ENCODE measurements at regions not wholly inside any gene's neighbourhood (a gene's known extent, or its start where the extent isn't known, plus 50 kb on each side); places are given as distances from the start of the nearest gene placed in this dataset.

DNA sequence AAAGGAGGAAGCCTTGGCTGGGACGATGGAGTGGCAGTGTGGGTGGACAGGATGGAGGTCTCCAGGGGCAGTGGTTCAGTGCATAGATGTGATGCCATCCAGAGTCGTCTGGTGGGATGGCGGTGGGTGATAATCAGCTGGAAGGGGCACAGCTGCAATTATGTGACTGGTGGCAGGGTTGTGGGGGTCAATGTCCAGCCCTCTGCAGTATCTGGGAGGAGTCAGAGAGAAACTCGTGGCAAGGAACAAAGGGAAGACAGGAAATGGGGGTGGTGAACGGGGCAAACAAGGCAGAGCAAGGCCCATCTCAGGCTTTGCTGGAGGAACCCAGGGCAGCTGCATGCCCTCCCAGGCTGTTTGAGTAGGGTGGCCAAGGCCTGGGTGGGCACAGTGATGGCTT lies 118.3 kb upstream of the USP24 start:
- DNase-seq = no peak

DNA sequence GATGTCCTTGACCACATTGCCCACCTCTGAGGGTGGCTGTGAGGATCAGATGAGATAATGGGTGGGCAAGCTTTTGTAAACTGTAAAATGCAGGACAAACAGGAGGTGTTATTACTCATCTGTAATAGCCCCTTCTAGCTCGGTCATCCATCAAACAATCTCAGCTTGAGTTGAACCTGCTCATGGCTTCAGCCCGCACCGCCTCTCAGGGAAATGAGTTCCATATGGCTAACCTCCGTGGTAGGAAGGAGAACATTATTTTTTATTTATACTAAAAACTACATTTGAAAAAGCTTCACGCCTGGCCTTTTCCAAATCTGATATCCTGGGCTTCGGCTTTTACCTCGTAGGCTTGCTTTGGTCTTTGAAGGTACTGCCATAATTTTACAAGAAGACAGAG lies 116.2 kb upstream of the USP24 start:
- DNase-seq = no peak

DNA sequence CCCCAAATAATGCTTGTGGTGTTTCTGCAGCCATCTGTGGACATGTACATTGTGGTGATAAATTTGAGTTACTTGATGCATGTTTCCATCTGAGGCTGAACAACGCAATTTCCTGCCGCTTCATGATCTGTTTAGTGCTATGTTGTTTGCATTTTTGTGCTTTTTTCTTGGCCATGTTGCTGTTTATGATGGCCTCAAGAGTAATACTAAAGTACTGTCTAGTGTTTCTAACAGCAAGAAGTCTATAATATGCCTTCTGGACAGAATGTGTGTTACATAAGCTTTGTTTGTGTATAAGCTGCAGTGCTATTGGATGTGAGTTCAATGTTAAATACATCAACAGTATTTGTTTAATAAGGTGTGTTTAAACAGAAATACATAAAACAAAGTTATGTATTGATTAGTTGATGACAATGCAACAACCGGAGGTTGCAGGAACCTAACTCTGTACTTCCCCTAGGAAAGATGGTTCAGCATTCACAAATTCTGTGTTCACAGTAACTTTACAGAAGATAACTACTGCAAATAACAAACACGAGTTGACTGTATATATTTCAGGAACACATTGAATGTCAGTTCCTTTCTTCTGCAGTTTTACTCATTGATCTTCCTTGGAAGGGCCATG lies 114.8 kb upstream of the USP24 start:
- no peak for DNase-seq

DNA sequence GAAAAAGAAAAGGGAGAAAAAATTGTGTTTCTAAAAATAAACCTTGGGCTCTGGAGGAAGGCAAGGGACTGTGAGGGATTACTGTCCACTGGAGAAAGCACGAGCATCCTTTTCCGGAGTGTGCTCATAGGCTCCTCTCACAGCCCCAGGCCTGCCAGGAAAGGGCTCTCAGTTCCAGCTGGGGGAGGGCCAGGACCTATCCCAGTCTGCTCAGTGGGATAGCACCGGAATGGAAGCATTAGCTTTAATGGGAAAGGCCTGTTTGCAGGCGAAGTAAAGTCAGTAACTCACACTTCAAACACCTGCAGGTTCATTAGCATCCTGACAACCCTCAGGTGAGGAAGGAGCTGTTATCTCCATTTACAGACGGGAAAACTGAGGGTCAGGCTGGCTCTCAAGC lies 113.9 kb upstream of the USP24 start:
- DNase-seq = no peak

DNA sequence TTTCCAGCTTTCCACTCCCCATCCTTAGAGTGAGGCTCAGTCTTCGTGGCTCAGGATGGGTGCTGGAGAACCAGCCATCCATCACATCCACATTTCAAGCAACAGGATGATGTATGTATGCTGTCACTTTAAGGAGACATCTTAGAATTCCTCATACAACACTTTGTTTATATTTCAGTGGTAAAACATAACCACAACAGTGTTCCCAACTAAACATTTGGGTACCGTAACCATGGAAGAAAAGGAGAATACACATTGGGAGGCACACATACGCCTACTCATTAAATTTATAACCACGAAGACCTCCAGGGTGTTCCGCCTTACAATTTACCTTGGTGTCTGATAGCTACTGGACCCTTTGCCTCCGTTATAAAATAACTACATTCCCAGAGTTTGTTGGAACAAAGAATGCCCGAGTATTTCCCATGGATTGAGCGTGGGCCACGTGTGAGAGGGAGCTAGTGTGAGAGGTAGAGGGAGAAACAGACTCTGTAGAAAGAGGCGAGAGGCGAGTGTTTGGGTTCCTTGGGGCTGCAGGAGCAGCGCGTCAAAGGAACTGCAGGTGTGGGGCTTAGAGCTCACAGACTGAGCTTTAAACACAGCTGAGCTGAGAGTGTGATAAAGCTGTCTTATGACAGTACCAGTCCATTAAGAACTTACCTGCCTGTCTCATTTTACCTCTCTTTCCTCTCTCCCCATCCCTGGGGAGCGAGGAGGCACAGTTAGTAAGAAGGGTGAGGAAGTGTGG lies 111.5 kb upstream of the USP24 start:
- DNase-seq = no peak

DNA sequence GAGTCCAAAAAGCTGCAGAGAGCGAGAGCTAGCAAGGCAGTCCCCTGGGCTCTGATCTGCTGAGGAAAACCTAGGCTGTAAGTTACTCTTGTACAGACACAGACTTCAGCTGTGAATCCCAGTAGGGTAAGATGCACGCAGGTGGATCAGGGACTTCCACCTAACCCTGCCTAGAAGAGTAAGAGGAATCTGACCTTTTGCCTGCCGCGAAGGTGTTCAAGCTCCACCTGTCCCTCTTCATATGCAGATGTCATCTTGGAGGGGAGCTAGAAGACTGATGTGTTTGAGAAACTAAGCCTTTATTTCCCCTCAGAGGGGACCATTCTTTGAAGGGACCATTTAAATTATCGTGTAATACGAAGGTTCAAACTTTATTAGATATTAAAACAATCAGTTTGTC lies 108.6 kb upstream of the USP24 start:
- no peak for DNase-seq

DNA sequence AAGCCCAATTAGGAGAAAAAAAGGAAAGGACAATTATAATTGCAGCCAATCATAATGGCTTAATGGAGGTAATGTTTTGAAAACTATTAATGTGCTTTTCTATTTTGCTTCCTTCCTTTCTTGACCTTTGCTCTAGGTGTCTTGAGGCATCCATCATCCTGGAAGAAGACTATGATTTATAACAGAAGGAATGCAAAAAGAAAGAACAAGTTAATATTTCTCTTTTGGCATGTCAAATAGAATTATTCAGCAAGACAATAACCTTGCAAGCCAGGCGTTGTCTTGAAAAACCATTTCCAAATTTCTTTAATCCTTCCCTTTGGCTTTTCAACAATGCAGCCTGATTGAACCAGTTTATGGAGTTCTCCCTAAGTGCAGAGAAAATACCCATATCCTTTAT lies 107.7 kb upstream of the USP24 start:
- DNase-seq = no peak

DNA sequence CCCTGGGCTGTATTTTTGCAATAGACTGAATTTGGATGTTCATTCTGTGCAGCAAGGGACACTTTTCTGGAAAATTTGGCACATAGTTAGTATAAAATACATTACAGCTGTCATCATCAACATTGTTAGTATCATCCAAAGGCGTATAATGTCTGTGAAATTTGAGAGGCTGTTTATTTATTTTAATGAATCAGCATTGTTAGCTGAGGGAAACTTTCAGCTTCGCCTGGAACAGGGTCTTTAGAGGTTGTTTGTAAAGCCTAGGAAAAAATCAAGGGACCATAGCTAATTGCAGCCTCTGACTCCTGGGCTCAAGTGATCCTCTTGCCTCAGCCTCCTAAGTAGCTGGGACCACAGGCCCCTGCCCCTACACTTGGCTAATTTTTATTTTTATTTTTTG lies 106.8 kb upstream of the USP24 start:
- DNase-seq = no peak

DNA sequence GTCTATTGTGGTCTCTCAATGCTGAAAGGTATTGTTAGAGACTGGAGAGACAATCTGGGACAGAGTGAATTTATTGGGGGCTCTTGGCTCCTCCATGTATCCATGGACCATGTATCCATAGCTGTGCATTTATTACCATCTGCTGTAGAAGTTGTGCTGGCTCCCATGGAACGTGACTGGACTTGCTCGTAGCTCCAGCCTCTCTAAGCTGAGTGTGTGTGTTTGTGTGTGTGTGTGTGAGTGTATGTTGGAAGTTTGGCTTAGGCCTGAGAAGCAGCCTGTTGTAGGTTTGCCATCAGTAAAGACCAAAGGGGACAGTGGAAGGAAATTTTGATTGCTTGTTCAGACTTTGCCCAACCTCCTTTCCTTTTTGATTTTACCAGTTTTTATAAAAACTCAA lies 105.7 kb upstream of the USP24 start:
- DNase-seq = no peak

DNA sequence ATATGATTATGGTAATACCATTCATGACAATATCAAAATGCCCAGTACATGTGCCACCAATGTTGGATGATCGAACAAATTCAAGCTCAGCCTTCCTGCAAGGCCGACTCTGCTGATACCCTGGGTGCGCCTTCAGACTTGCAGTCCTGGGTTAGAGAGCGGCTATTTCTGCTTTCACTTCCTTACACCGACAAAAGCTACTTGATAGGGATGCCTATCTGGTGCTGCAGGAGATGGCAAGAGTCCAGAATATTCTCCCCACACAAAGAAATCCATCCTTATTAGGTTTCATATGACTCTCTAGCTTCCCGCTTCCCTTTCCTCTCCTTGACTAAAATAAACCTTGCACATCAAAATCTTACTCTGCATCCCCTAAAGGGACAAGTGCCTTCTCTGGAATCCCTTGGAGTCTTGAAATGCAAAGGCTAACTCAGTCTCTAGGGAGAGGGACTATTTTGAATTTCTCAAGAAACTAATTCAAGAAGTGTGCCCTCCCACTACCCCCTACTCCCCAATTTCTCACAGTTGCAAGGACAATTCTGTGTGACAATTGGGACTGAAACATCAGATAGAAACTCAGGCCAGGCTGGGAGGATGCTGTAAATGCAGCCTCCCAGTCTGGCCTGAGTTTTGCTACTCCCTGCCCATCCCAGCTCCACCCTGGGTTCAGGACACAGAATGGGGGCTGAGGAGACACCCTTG lies 103.1 kb upstream of the USP24 start:
- no peak for DNase-seq

DNA sequence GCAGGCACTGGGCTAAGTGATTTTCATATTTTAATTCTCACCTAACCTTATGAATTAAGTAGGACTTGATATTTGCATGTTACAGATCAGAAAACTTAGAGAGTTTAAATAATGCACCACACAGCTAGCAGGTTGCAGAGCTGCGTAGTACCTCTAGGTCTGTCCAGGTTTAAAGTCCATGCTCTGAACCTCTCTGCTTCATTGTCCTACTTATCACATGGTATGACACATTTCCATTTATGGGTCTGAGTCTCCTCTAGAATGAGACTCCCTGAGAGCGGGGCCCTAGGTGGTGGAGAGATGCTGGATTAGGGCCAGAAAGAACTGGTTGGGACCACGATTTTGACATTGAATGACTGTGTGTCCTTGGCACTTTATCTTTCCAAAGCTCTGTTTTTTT lies 102.5 kb upstream of the USP24 start:
- DNase-seq = peak; percentile 81

DNA sequence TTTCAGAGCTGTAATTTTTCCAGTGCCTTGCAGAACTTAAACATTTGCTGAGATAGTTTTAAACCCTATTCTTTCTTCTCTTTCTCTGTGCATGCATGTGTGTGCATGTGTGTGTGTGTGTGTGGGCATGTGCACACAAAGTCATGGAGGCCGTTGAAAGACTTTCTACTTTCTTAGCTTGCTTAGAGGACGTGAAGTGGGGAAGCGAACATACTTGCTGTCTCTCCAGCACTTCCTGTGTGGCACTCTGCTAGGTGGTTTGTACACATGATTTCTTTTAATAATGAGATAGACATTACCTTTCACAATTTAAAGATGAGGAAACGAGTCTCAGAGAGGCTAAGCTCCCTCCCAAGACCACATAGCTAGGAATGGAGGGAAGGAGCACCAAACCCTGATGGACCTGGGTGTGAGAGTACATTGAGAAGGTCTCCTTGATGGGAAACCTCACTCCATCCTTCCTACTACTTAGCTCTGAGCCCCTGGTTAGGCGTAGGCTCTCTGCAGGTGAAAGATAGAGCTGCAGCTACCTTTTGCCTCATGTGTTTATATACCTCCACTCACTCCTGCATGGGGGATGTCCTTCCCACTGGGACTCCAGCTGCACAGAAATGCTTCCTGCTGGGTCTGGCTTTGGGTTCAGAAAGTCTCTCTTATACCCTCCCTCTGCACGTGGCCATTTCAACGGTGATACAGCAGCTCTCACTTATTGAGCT lies 101.9 kb upstream of the USP24 start:
- no peak for DNase-seq

DNA sequence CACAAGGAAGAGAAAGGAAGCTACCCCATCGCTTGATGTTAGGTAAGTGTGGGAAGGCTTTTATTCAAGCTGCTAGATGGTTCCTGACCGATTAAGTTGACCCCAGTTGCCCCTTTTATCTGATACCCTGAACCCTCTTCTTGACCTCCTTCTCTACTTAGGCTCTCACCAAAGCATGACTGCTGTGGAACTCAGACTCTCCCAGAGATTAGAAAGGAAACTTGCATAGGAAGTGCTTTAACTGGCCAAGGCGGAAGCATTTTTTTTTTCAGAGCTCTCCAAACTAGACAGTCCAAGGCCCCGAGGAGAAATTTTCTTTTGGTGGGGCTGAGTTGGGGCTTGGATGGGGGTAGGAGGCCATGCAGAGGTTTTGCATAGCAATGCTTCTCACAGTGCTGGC lies 101.3 kb upstream of the USP24 start:
- DNase-seq = no peak

DNA sequence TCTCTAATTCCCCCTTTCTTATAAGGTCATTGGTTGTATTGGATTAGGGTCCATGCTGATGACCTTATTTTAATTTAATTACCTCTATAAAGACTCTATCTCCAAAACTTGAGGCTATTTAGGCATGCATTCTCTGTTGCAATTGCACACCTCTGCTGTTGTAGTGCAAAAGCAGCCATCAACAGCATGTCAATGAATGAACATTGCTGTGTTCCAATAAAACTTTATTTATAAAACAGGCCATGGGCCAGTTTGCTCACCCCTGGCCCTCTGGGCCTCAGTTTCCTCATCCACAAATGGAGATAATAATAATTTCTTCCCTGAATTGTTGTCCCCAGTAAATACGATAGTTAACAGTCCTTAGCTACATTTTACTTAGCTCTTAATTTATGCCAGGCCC lies 100.4 kb upstream of the USP24 start:
- no peak for DNase-seq

DNA sequence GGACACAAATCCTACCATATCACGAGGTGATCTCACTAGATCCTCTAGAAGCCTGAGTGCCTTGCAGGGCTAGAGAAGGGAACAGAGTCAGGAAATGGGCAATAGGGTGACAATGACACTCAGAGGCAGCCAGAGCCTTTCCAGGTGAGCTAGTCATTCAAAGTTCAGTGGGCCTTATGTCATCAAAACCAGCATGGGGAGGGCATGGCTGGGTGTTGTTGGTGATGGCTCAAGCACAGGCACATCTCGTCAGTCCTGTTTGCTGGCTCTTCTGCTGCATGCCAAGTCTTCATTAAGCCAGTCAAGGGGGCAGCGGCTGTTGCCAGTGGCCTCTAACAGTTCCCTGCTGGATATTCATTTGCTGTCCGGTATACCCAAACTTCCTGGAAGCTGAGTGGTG lies 99.6 kb upstream of the USP24 start:
- DNase-seq = no peak

DNA sequence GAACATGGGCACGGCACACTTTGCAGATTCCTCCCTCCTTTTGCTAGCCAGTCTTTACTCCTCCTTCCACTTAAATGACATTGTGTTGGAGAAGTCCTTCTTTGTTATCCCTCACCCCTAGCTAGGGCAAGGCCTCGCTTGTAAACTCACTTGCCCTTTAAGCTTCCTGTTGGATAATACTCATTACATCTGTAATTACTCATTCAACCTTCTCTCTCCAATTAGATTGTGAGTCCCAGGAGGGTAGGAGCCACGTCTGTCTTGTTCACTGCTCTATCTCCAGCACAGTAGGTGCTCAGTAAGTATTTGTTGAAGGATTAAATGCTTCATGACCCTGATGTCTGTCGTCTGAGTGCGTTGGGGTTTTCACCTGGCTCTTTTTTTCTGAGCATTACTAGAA lies 98.7 kb upstream of the USP24 start:
- no peak for DNase-seq

DNA sequence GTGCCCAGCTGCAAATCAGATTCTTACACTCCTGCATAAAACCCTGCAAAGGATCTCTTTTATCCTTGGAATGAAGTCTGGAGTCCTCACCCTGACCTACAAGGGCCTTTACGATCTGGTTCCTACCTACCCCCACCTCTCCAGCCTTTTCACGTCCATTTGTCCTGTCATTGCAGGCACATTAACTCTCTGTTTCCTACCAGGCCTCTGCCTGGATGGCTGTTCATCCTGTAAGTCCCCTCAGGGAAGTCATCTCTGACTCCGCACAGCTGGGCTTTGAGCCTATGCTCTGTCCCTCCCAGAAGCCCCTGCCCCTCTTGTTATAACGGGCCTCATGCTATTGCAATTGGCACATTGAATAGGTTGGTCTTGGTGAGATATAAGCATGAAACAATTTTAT lies 96.8 kb upstream of the USP24 start:
- DNase-seq = no peak

DNA sequence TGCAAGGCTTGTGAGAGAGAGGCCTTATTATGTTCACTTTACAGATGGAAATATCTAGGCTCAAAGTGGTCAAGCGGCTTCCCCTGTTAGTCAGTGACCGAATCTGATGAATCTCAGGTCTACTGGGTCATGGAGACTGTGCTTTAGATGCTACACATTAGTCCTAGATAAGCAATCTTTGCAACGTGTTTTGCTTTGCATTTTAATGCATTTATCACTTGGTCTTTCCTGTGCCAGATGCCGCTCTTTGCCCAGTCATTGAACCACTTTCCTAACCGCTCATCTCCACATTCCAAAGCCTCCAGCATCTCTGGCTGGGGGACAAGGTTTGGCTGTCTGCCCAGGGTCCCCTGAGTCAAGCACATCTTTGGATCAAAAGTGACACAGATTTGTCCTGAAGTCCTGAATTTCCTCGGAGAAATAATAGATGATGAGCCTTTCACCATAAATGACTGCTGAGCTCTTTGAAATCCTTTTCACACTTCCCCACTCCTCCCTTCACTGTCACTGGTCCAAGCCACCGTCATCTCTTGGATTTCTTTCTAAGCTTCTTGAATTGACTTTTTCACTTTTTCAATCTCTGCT lies 96.0 kb upstream of the USP24 start:
- DNase-seq = no peak

DNA sequence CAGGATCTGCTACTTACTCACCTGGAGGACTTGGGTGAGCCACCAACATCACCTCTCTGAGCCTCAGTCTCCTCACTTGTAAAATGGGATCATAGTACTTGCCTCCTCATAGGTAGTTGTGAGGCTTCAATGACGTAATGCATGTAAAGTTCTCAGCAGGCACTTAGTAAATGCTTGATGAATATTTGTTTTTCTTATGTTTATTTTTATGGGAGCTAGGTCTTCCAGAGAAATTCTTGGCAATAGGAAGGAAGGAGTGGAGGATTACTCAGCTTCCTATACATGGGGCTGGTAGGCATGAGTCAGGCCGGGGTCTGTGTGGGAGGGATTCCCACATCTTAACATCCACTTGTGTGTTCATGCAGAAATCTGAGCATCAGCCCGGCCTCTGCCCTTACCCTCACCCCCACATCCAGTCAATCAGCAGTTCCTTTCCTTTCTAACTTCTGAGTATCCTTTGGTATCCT lies 95.4 kb upstream of the USP24 start:
- no peak for DNase-seq

DNA sequence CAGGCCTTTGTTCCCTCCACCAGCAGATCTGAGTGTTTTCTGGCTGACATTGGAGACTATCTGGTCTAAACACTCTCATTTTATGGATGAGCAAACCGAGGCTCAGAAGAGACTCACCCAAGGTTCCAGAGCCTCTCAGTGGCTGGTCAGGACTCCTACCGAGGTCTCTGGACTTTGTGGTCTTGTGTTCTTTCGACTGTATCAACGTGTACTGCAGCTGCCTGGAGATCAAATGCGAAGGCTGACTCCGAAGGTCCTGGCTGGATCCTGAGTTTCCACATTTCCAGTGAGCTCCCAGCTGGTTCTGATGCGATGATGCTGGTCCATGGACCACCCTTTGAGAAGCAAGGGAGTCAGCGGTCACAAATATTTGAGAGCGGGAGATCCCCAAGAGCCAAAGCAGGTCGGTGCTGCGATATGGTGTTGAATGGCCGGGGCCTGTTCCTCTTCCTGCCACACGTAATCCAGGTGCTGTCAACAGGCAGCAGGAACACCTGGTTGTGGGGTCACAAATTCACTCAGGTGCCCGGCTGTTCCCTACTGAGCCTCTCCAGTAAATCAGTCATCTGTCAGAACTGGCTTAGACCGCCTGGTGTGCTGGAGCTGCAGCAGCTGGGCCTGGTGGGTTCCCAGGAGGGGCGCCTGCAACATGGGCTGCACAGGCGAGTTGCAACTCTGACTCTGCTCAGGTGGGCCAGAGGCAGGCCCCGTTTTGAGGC lies 94.8 kb upstream of the USP24 start:
- no peak for DNase-seq

DNA sequence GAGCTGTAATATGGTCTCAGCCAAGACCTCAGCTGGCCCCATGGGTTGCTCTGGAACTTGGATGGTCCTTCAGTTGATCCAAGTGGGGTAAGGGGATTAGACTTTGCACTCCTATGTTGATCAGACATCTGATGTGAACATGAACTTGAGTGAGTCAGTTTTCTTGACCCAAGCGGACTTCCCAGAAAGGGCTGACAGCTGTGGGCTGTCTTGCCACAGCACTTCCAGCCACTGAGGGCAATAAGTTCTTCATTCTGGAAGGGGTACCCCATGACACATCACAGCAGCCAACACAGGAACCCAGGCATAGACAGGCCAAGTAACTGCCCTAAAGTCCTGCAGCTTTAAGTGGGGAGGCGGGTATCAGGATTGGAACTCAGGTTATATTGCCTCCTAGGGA lies 93.9 kb upstream of the USP24 start:
- no peak for DNase-seq

DNA sequence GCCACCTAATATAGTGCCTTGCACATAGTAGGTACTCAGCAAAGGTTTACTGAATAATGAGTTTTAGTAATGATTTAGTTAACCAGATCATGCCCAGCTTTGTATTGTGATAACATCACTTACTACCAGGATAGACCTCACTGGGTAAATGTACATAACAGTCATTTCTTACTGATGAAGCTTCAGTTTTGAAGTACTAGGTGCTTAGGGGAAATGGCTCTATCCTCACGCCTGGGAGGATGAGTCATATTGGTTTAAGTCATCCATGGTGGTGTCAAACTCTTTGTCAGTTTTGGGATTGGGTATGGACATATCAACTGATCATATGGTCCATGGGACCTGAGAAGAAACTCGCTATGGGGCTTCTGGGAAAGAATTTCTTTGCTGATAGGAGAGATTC lies 90.6 kb upstream of the USP24 start:
- DNase-seq = no peak
